H9 (cell line): ENCODE measurements at regions not wholly inside any gene's neighbourhood (a gene's known extent, or its start where the extent isn't known, plus 50 kb on each side); places are given as distances from the start of the nearest gene placed in this dataset.
A peak's percentile ranks its signal among the peaks of the same experiment; 100 is the strongest.

Source experiments
- DNase-seq: peaks from one replicate; pipeline ENCODE4 v3.0.0-alpha.2; 2017
- H2AFZ ChIP-seq: one replicate; pipeline ENCODE4 v1.6.1; 2013; ENCODE audit warnings: mild to moderate bottlenecking, low read length, control low read depth, moderate library complexity
- H2AK5ac ChIP-seq: 2 replicates; pipeline ENCODE4 v1.6.1; 2013; ENCODE audit warnings: low read length, control low read depth, mixed read lengths; ENCODE audit not compliant: insufficient read length
- H2BK120ac ChIP-seq: one replicate; pipeline ENCODE4 v1.6.1; 2013; ENCODE audit warnings: low read depth, mild to moderate bottlenecking, low read length, control low read depth, inconsistent platforms; ENCODE audit not compliant: poor library complexity, severe bottlenecking
- H2BK12ac ChIP-seq: 2 replicates; pipeline ENCODE4 v1.6.1; 2013; ENCODE audit warnings: low read length, control low read depth, mixed read lengths, low read depth; ENCODE audit not compliant: insufficient read length
- H2BK15ac ChIP-seq: 2 replicates; pipeline ENCODE4 v1.6.1; 2013; ENCODE audit warnings: low read depth, low read length, control low read depth
- H2BK20ac ChIP-seq: one replicate; pipeline ENCODE4 v1.6.1; 2013; ENCODE audit warnings: low read depth, mild to moderate bottlenecking, low read length, control low read depth, inconsistent platforms; ENCODE audit not compliant: poor library complexity, severe bottlenecking
- H2BK5ac ChIP-seq: 2 replicates; pipeline ENCODE4 v1.6.1; 2013; ENCODE audit warnings: low read length, control low read depth, mixed read lengths; ENCODE audit not compliant: insufficient read length
- H3K14ac ChIP-seq: 2 replicates; pipeline ENCODE4 v1.6.1; 2013; ENCODE audit warnings: low read length, control low read depth; ENCODE audit not compliant: insufficient read depth
- H3K18ac ChIP-seq: 2 replicates; pipeline ENCODE4 v1.6.1; 2013; ENCODE audit warnings: low read depth, mild to moderate bottlenecking, mixed read lengths, low read length, control low read depth; ENCODE audit not compliant: insufficient read length
- H3K23ac ChIP-seq: 2 replicates; pipeline ENCODE4 v1.6.1; 2013; ENCODE audit warnings: low read length, control low read depth, mixed read lengths, low read depth; ENCODE audit not compliant: insufficient read length
- H3K23me2 ChIP-seq: 2 replicates; pipeline ENCODE4 v1.6.1; 2013; ENCODE audit warnings: low read depth, mild to moderate bottlenecking, mixed read lengths, low read length, control low read depth; ENCODE audit not compliant: insufficient read length, poor library complexity, severe bottlenecking
- H3K27ac ChIP-seq: 2 replicates; pipeline ENCODE4 v1.5.1; 2013; ENCODE audit warnings: low read length, control low read depth, mixed read lengths, low read depth; ENCODE audit not compliant: insufficient read length
- H3K27me3 ChIP-seq: 2 replicates; pipeline ENCODE4 v1.6.1; 2013; ENCODE audit warnings: low read length, control low read depth, inconsistent platforms; ENCODE audit not compliant: insufficient read depth
- H3K4ac ChIP-seq: 2 replicates; pipeline ENCODE4 v1.6.1; 2013; ENCODE audit warnings: low read depth, mild to moderate bottlenecking, control low read depth, inconsistent platforms, low read length, moderate library complexity
- H3K4me1 ChIP-seq: 2 replicates; pipeline ENCODE4 v1.6.1; 2013; ENCODE audit warnings: low read length, control low read depth, inconsistent platforms; ENCODE audit not compliant: insufficient read depth
- H3K4me2 ChIP-seq: 2 replicates; pipeline ENCODE4 v1.6.1; 2013; ENCODE audit warnings: low read length, control low read depth, mixed read lengths; ENCODE audit not compliant: insufficient read length, insufficient read depth
- H3K56ac ChIP-seq: 2 replicates; pipeline ENCODE4 v1.6.1; 2013; ENCODE audit warnings: low read depth, mild to moderate bottlenecking, mixed read lengths, low read length, control low read depth; ENCODE audit not compliant: insufficient read length
- H3K79me1 ChIP-seq: 2 replicates; pipeline ENCODE4 v1.6.1; 2013; ENCODE audit warnings: low read depth, mild to moderate bottlenecking, moderate library complexity, low read length, control low read depth, inconsistent platforms; ENCODE audit not compliant: insufficient read depth, poor library complexity, severe bottlenecking
- H3K79me2 ChIP-seq: 2 replicates; pipeline ENCODE4 v1.6.1; 2013; ENCODE audit warnings: low read length, control low read depth, inconsistent platforms; ENCODE audit not compliant: insufficient read depth
- H3K9ac ChIP-seq: 2 replicates; pipeline ENCODE4 v1.6.1; 2013; ENCODE audit warnings: low read length, control low read depth, mixed read lengths; ENCODE audit not compliant: insufficient read length; ENCODE audit errors: extremely low read depth
- H3K9me3 ChIP-seq: one replicate; pipeline ENCODE4 v1.6.1; 2013; ENCODE audit warnings: low read depth, low read length, inconsistent platforms; ENCODE audit not compliant: control insufficient read depth
- H3T11ph ChIP-seq: one replicate; pipeline ENCODE4 v1.6.1; 2013; ENCODE audit warnings: mild to moderate bottlenecking, low read length, control low read depth, inconsistent platforms
- H4K20me1 ChIP-seq: one replicate; pipeline ENCODE4 v1.6.1; 2013; ENCODE audit not compliant: control insufficient read depth, insufficient read length, insufficient read depth
- H4K5ac ChIP-seq: 2 replicates; pipeline ENCODE4 v1.6.1; 2013; ENCODE audit warnings: low read depth, mild to moderate bottlenecking, mixed read lengths, low read length, control low read depth; ENCODE audit not compliant: insufficient read length
- H4K8ac ChIP-seq: replicated peaks from 2 replicates; pipeline ENCODE4 v1.6.1; 2013; ENCODE audit warnings: low read length, control low read depth, mixed read lengths, low read depth; ENCODE audit not compliant: insufficient read length
- H4K91ac ChIP-seq: 2 replicates; pipeline ENCODE4 v1.6.1; 2013; ENCODE audit warnings: low read depth, mild to moderate bottlenecking, moderate library complexity, mixed read lengths, low read length, control low read depth; ENCODE audit not compliant: insufficient read length
- H3K27ac Mint-ChIP-seq, 3 experiments: 2 replicates in 2 of 3; 3 replicates in 1 of 3; pipeline ENCODE4 v1.8.0; 2020 to 2021; ENCODE audit warnings: mixed read lengths in 3 of 3, mild to moderate bottlenecking in 1 of 3, moderate library complexity in 1 of 3
- H3K27me3 Mint-ChIP-seq: 2 replicates; pipeline ENCODE4 v1.8.0; 2021; ENCODE audit warnings: low read depth, mild to moderate bottlenecking, moderate library complexity, mixed read lengths
- H3K36me3 Mint-ChIP-seq, 3 experiments: 2 replicates in 2 of 3; 3 replicates in 1 of 3; pipeline ENCODE4 v1.8.0; 2020 to 2021; ENCODE audit warnings: low read depth in 3 of 3, mixed read lengths in 3 of 3; ENCODE audit not compliant: insufficient read depth in 1 of 3
- H3K4me1 Mint-ChIP-seq, 2 experiments: 2 replicates each; pipeline ENCODE4 v1.8.0; 2020; ENCODE audit warnings: mixed read lengths in 2 of 2
- H3K4me3 Mint-ChIP-seq, 2 experiments: 2 replicates in 1 of 2; 3 replicates in 1 of 2; pipeline ENCODE4 v1.8.0; 2020 to 2021; ENCODE audit warnings: mild to moderate bottlenecking in 2 of 2, mixed read lengths in 2 of 2, moderate library complexity in 1 of 2
- H3K9me3 Mint-ChIP-seq, 2 experiments: 2 replicates in 1 of 2; 3 replicates in 1 of 2; pipeline ENCODE4 v1.8.0; 2020; ENCODE audit warnings: mild to moderate bottlenecking in 2 of 2, mixed read lengths in 2 of 2, moderate library complexity in 1 of 2
- CTCF ChIP-seq: fragments of 200-600 bp; sonication (generic); conservative IDR thresholded peaks from 3 replicates; pipeline ENCODE4 v1.8.0; 2021; ENCODE audit warnings: antibody characterized with exemption, mild to moderate bottlenecking
- WGBS: extraction: QIAGEN DNeasy Blood & Tissue Kit; methylation state at CpG from one replicate; pipeline ENCODE4 v1.1.7; 2013; ENCODE audit warnings: missing lambda C conversion rate, low lambda C conversion rate, mixed read lengths; ENCODE audit not compliant: insufficient read length; ENCODE audit errors: extremely low coverage; 5-methylcytosine and 5-hydroxymethylcytosine counted together

- Mint-ChIP-seq H3K27me3 (peaks cover 12% of the 10 kb centered on the region), H3K4me1 (peaks cover 16 to 25% of the 10 kb centered on the region in 2 experiments), H3K27ac (no peak overlapping the region), H3K9me3 (peaks cover 7 to 23% of the 10 kb centered on the region in 2 experiments), H3K4me3 (no peak overlapping the region), H3K36me3 (peaks cover 3 to 14% (median 12%) of the 10 kb centered on the region in 3 experiments; a peak in 4 of 7 replicates)
- no peak overlapping the region for H3K9ac ChIP-seq
- H3K56ac ChIP-seq: no peak overlapping the region
- WGBS: no CpG with 5 or more reads among the region's 4 CpGs
- H2AFZ ChIP-seq: no peak overlapping the region
- no peak overlapping the region for H2AK5ac ChIP-seq
- H2BK12ac ChIP-seq: no peak overlapping the region
- H3T11ph ChIP-seq: no peak overlapping the region
- no peak overlapping the region for H2BK20ac ChIP-seq
- peaks cover 6% of the 10 kb centered on the region; the same call in 1 of the 2 replicates for H3K4me1 ChIP-seq
- no peak overlapping the region for H3K4me2 ChIP-seq
- no peak overlapping the region for H4K8ac ChIP-seq
- H2BK120ac ChIP-seq: no peak overlapping the region
- H3K79me2 ChIP-seq: no peaks in the 10 kb centered on the region
- no peak overlapping the region for H2BK5ac ChIP-seq
- H3K9me3 ChIP-seq: peaks cover 6% of the 10 kb centered on the region
- H3K23me2 ChIP-seq: no peaks in the 10 kb centered on the region
- no peak overlapping the region for H3K18ac ChIP-seq
- H3K4ac ChIP-seq: no peak overlapping the region
- no peak overlapping the region for H4K91ac ChIP-seq
- TF ChIP-seq CTCF: no peak
- no peaks in the 10 kb centered on the region for H4K20me1 ChIP-seq
- no peaks in the 10 kb centered on the region for H3K79me1 ChIP-seq
- no peak overlapping the region for H3K14ac ChIP-seq
- no peaks in the 10 kb centered on the region for H3K27me3 ChIP-seq
- H3K23ac ChIP-seq: no peak overlapping the region
- H2BK15ac ChIP-seq: no peak overlapping the region
- H4K5ac ChIP-seq: no peak overlapping the region
- peak; percentile 8 for DNase-seq
- no peak overlapping the region for H3K27ac ChIP-seq
Measured at GRCh38 chr18:78595453-78595852, 384.2 kb upstream of the SALL3 start.
